WTC11 (cell line): ENCODE measurements at regions not wholly inside any gene's neighbourhood (a gene's known extent, or its start where the extent isn't known, plus 50 kb on each side); places are given as distances from the start of the nearest gene placed in this dataset.

ENCODE experiments used
- ATAC-seq: fragments of 200-7000 bp; cut with Tn5 transposase; 2 replicates; pipeline ENCODE4 v1.10.0; 2021; ENCODE audit warnings: mild to moderate bottlenecking, moderate library complexity
- CTCF ChIA-PET: fragments of 300-600 bp; sonication (Branson Sonifier 250); formaldehyde crosslinking; loops from one replicate; lab custom pipeline; 2021; ENCODE audit warnings: antibody characterized with exemption; lab: Charles Lee
- POLR2A ChIA-PET: fragments of 350-600 bp; sonication (Branson Sonifier 250); formaldehyde crosslinking; loops from one replicate; lab custom pipeline; 2021; ENCODE audit warnings: antibody characterized with exemption; lab: Charles Lee
- DNase-seq: peaks from one replicate; pipeline ENCODE4 v3.0.0; 2021; ENCODE audit warnings: low spot score
- H3K27ac Mint-ChIP-seq: 2 replicates; pipeline ENCODE4 v1.8.0; 2021; ENCODE audit warnings: mixed read lengths
- H3K27me3 Mint-ChIP-seq: 2 replicates; pipeline ENCODE4 v1.8.0; 2021; ENCODE audit warnings: low read depth, mild to moderate bottlenecking, moderate library complexity, mixed read lengths
- H3K36me3 Mint-ChIP-seq: 2 replicates; pipeline ENCODE4 v1.8.0; 2021; ENCODE audit warnings: mixed read lengths
- H3K4me1 Mint-ChIP-seq: 2 replicates; pipeline ENCODE4 v1.8.0; 2022; ENCODE audit warnings: mixed read lengths
- H3K4me3 Mint-ChIP-seq: 2 replicates; pipeline ENCODE4 v1.8.0; 2021; ENCODE audit warnings: mild to moderate bottlenecking, moderate library complexity, mixed read lengths
- H3K9me3 Mint-ChIP-seq: 2 replicates; pipeline ENCODE4 v1.8.0; 2021; ENCODE audit warnings: mixed read lengths
- ATF2 ChIP-seq: sonication (generic); formaldehyde crosslinking; IDR thresholded peaks from 2 replicates; pipeline ENCODE4 v1.8.1; 2022; ENCODE audit warnings: low read depth, missing genetic modification reagents, borderline replicate concordance
- CTCF ChIP-seq: fragments of 200-600 bp; IDR thresholded peaks from 2 replicates; pipeline ENCODE4 v1.8.0; 2022; ENCODE audit warnings: antibody characterized with exemption
- E2F4 ChIP-seq: sonication (generic); formaldehyde crosslinking; IDR thresholded peaks from 2 replicates; pipeline ENCODE4 v1.8.1; 2022; ENCODE audit warnings: low read depth, mild to moderate bottlenecking, moderate library complexity, missing genetic modification reagents, borderline replicate concordance
- EMX1 ChIP-seq: fragments of 250-450 bp; sonication (Bioruptor Pico); IDR thresholded peaks from 2 replicates; pipeline ENCODE4 v1.8.0; 2021; ENCODE audit warnings: mild to moderate bottlenecking
- FOXP1 ChIP-seq: sonication (generic); formaldehyde crosslinking; IDR thresholded peaks from 2 replicates; pipeline ENCODE4 v1.8.0; 2022; ENCODE audit warnings: missing genetic modification reagents, mild to moderate bottlenecking, moderate library complexity, borderline replicate concordance
- GRHL2 ChIP-seq: fragments of 250-450 bp; sonication (Bioruptor Pico); IDR thresholded peaks from 2 replicates; pipeline ENCODE4 v1.8.0; 2022; ENCODE audit warnings: mild to moderate bottlenecking, moderate library complexity; ENCODE audit not compliant: insufficient replicate concordance, severe bottlenecking
- GTF2I ChIP-seq: fragments of 250-450 bp; sonication (Bioruptor Pico); conservative IDR thresholded peaks from 2 replicates; pipeline ENCODE4 v1.4.0; 2021; ENCODE audit warnings: mild to moderate bottlenecking
- NFYB ChIP-seq: sonication (generic); formaldehyde crosslinking; conservative IDR thresholded peaks from 2 replicates; pipeline ENCODE4 v1.8.0; 2022; ENCODE audit warnings: low read depth, missing genetic modification reagents
- NR1H2 ChIP-seq: sonication (generic); formaldehyde crosslinking; IDR thresholded peaks from 2 replicates; pipeline ENCODE4 v1.9.0; 2021; ENCODE audit warnings: mild to moderate bottlenecking, moderate library complexity, missing genetic modification reagents
- OVOL2 ChIP-seq: fragments of 250-450 bp; sonication (Bioruptor Pico); IDR thresholded peaks from 2 replicates; pipeline ENCODE4 v1.9.0; 2021; ENCODE audit warnings: mild to moderate bottlenecking, borderline replicate concordance
- SMAD3 ChIP-seq: sonication (generic); formaldehyde crosslinking; IDR thresholded peaks from 2 replicates; pipeline ENCODE4 v1.8.0; 2022; ENCODE audit warnings: missing genetic modification reagents, mild to moderate bottlenecking, borderline replicate concordance
- SOX15 ChIP-seq: fragments of 250-450 bp; sonication (Bioruptor Pico); IDR thresholded peaks from 2 replicates; pipeline ENCODE4 v1.9.0; 2021; ENCODE audit warnings: mild to moderate bottlenecking
- SP1 ChIP-seq: sonication (generic); formaldehyde crosslinking; conservative IDR thresholded peaks from 2 replicates; pipeline ENCODE4 v1.8.1; 2022; ENCODE audit warnings: missing genetic modification reagents
- TEAD4 ChIP-seq: sonication (generic); formaldehyde crosslinking; IDR thresholded peaks from 2 replicates; pipeline ENCODE4 v1.8.0; 2022; ENCODE audit warnings: mild to moderate bottlenecking, missing genetic modification reagents
- USF1 ChIP-seq: sonication (generic); formaldehyde crosslinking; IDR thresholded peaks from 2 replicates; pipeline ENCODE4 v1.8.0; 2022; ENCODE audit warnings: mild to moderate bottlenecking, missing genetic modification reagents
- USF2 ChIP-seq: sonication (generic); formaldehyde crosslinking; IDR thresholded peaks from 2 replicates; pipeline ENCODE4 v1.8.1; 2023; ENCODE audit warnings: mild to moderate bottlenecking, missing genetic modification reagents, moderate library complexity
- ZBTB21 ChIP-seq: sonication (generic); formaldehyde crosslinking; IDR thresholded peaks from 2 replicates; pipeline ENCODE4 v1.8.1; 2023; ENCODE audit warnings: mild to moderate bottlenecking, missing genetic modification reagents, borderline replicate concordance
- ZNF232 ChIP-seq: sonication (generic); formaldehyde crosslinking; IDR thresholded peaks from 2 replicates; pipeline ENCODE4 v1.8.0; 2022; ENCODE audit warnings: mild to moderate bottlenecking, missing genetic modification reagents
- ZNF263 ChIP-seq: sonication (generic); formaldehyde crosslinking; IDR thresholded peaks from 2 replicates; pipeline ENCODE4 v1.8.1; 2022; ENCODE audit warnings: low read depth, mild to moderate bottlenecking, moderate library complexity, missing genetic modification reagents
- ZNF317 ChIP-seq: sonication (generic); formaldehyde crosslinking; IDR thresholded peaks from 2 replicates; pipeline ENCODE4 v1.8.1; 2023; ENCODE audit warnings: low read depth, mild to moderate bottlenecking, moderate library complexity, missing genetic modification reagents, borderline replicate concordance
- ZNF416 ChIP-seq: fragments of 250-450 bp; sonication (Bioruptor Pico); IDR thresholded peaks from 2 replicates; pipeline ENCODE4 v1.9.0; 2021; ENCODE audit warnings: mild to moderate bottlenecking, inconsistent platforms
- ZNF425 ChIP-seq: fragments of 250-450 bp; sonication (Bioruptor Pico); conservative IDR thresholded peaks from 2 replicates; pipeline ENCODE4 v1.9.0; 2021; ENCODE audit warnings: mild to moderate bottlenecking
- ZNF532 ChIP-seq: fragments of 250-450 bp; sonication (Bioruptor Pico); IDR thresholded peaks from 2 replicates; pipeline ENCODE4 v1.9.0; 2021; ENCODE audit warnings: mild to moderate bottlenecking, borderline replicate concordance
- ZNF671 ChIP-seq: fragments of 250-450 bp; sonication (Bioruptor Pico); IDR thresholded peaks from 2 replicates; pipeline ENCODE4 v1.8.0; 2021; ENCODE audit warnings: mild to moderate bottlenecking

GRCh38 chr6:122297010-122297409 lies 102.4 kb upstream of the HSF2 start:
- no peaks in the 10 kb centered on the region for H3K9me3 Mint-ChIP-seq
- H3K27ac Mint-ChIP-seq = no peak overlapping the region
- ATAC-seq = no peak
- POLR2A ChIA-PET = no interaction called here
- TF ChIP-seq ZNF263 (no peak), GRHL2 (no peak), ATF2 (CRISPR knock-in tag) (no peak), OVOL2 (CRISPR knock-in tag) (no peak), CTCF (no peak), ZNF425 (CRISPR knock-in tag) (no peak), NR1H2 (no peak), ZNF416 (CRISPR knock-in tag) (no peak), ZNF532 (CRISPR knock-in tag) (no peak), FOXP1 (CRISPR knock-in tag) (no peak)
- TF ChIP-seq, all 79 proteins: peak for 0
- no peaks in the 10 kb centered on the region for H3K4me1 Mint-ChIP-seq
- CTCF ChIA-PET = no interaction called here
- H3K4me3 Mint-ChIP-seq = no peak overlapping the region
- no peaks in the 10 kb centered on the region for H3K36me3 Mint-ChIP-seq
- DNase-seq = no peak
- no peaks in the 10 kb centered on the region; the same call in 1 of the 2 replicates for H3K27me3 Mint-ChIP-seq

- DNase-seq (no peak), ATAC-seq (no peak)
- Mint-ChIP-seq H3K9me3 (peaks cover 18% of the 10 kb centered on the region), H3K27ac (no peak overlapping the region), H3K36me3 (peaks cover 11% of the 10 kb centered on the region), H3K4me1 (0 out of 2 replicates have a peak, but pooled peaks cover 2% of the 10 kb centered on the region), H3K27me3 (no peaks in the 10 kb centered on the region; the same call in 1 of the 2 replicates), H3K4me3 (no peak overlapping the region)
- ChIA-PET POLR2A (no interaction called here), CTCF (no interaction called here)
- TF ChIP-seq SMAD3 = no peak
- TF ChIP-seq GTF2I (CRISPR knock-in tag) = no peak
- TF ChIP-seq NFYB (CRISPR knock-in tag) = no peak
- TF ChIP-seq EMX1 (CRISPR knock-in tag) = no peak
- TF ChIP-seq ZNF317 (CRISPR knock-in tag) = no peak
- TF ChIP-seq USF1 (CRISPR knock-in tag) = no peak
- no peak for TF ChIP-seq SOX15 (CRISPR knock-in tag)
- no peak for TF ChIP-seq ZNF671
- no peak for TF ChIP-seq SP1 (CRISPR knock-in tag)
- no peak for TF ChIP-seq USF2 (CRISPR knock-in tag)
- TF ChIP-seq ZBTB21 (CRISPR knock-in tag) = no peak
- TF ChIP-seq E2F4 (CRISPR knock-in tag) = no peak
- no peak for TF ChIP-seq TEAD4 (CRISPR knock-in tag)
- no peak for TF ChIP-seq ZNF232 (CRISPR knock-in tag)
Measured at GRCh38 chr6:122302067-122302466, 97.4 kb upstream of the HSF2 start.
